IPS DF 6.9 (cell line): ENCODE measurements at regions not wholly inside any gene's neighbourhood (a gene's known extent, or its start where the extent isn't known, plus 50 kb on each side); places are given as distances from the start of the nearest gene placed in this dataset.

ENCODE experiments used
- DNase-seq: peaks from one replicate; pipeline ENCODE4 v3.0.0-alpha.2; 2013; ENCODE audit warnings: low read depth, low spot score
- H3K27ac ChIP-seq: one replicate; pipeline ENCODE4 v1.5.1; 2013; ENCODE audit warnings: low read length, control low read depth
- H3K27me3 ChIP-seq: 2 replicates; pipeline ENCODE4 v1.6.1; 2013; ENCODE audit warnings: mild to moderate bottlenecking, low read length; ENCODE audit not compliant: control insufficient read depth, insufficient read depth
- H3K36me3 ChIP-seq: 2 replicates; pipeline ENCODE4 v1.6.1; 2013; ENCODE audit warnings: low read length; ENCODE audit not compliant: control insufficient read depth, insufficient read depth
- H3K4me1 ChIP-seq: 2 replicates; pipeline ENCODE4 v1.6.1; 2013; ENCODE audit warnings: low read length; ENCODE audit not compliant: control insufficient read depth, insufficient read depth
- H3K4me3 ChIP-seq: 2 replicates; pipeline ENCODE4 v1.5.1; 2013; ENCODE audit warnings: mild to moderate bottlenecking, low read length
- H3K9me3 ChIP-seq: 2 replicates; pipeline ENCODE4 v1.6.1; 2013; ENCODE audit warnings: low read length, inconsistent platforms; ENCODE audit not compliant: control insufficient read depth, insufficient read depth
- WGBS: extraction: QIAGEN DNeasy Blood & Tissue Kit; methylation state at CpG from one replicate; pipeline ENCODE4 v1.1.7; 2013; ENCODE audit warnings: mixed read lengths, missing lambda C conversion rate; ENCODE audit not compliant: insufficient read length, insufficient coverage; 5-methylcytosine and 5-hydroxymethylcytosine counted together

GRCh38 chr2:20141806-20142205, 83.1 kb downstream of the SDC1 start:
- no peak overlapping the region for H3K4me3 ChIP-seq
- no peaks in the 10 kb centered on the region for H3K36me3 ChIP-seq
- no peaks in the 10 kb centered on the region for H3K4me1 ChIP-seq
- no peak overlapping the region for H3K27ac ChIP-seq
- H3K27me3 ChIP-seq = no peaks in the 10 kb centered on the region
- DNase-seq = no peak
- no peaks in the 10 kb centered on the region for H3K9me3 ChIP-seq
- WGBS = no CpG with 5 or more reads among the region's 8 CpGs

- no peaks in the 10 kb centered on the region for H3K36me3 ChIP-seq
- DNase-seq = no peak
- WGBS = no CpG with 5 or more reads among the region's 9 CpGs
- no peaks in the 10 kb centered on the region for H3K27me3 ChIP-seq
- no peak overlapping the region for H3K27ac ChIP-seq
- H3K4me3 ChIP-seq = no peak overlapping the region
- no peaks in the 10 kb centered on the region for H3K9me3 ChIP-seq
- no peaks in the 10 kb centered on the region for H3K4me1 ChIP-seq
Observed at GRCh38 chr2:20141056-20141762, 83.7 kb downstream of the SDC1 start.

DNA sequence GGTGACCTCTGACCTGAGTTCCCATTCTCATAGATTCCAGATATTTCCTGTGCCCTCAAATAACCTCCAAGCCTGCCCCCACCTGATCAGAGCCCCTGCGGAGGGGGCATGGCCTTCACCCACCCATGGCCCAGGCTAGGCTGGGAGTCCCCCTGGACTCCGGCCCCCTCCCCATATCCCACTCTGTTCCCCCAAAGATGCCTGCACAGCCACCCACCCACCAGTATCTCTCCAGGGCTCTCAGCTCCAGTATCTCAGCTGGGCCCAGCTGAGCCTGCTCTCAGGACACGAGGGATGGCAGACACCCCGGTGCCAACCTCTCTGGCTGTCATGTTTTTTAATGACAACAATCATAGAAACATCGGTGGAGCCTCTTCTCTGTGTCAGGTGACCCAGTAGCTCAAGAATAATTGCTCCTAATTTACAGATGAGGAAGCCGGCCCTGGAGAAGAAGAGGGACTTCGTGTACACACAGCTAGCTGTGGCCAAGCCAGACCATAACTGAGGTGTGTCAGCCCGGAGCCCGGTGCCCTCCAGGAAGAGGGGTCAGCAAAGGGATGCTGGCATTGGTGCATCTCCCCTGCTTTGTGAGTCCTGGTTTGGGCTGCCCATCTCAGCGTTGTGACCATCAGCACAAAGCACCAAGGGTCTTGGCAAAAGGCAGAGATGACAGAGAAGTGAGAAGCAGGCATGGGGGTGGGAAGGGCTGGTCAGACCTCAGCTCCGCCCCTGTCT, 84.4 kb downstream of the SDC1 start:
- no peak for DNase-seq
- H3K27ac ChIP-seq = no peak overlapping the region
- no peak overlapping the region for H3K4me3 ChIP-seq
- H3K27me3 ChIP-seq = no peaks in the 10 kb centered on the region
- no peaks in the 10 kb centered on the region for H3K36me3 ChIP-seq
- no peaks in the 10 kb centered on the region for H3K9me3 ChIP-seq
- no peaks in the 10 kb centered on the region for H3K4me1 ChIP-seq
- WGBS = no CpG with 5 or more reads among the region's 11 CpGs

GRCh38 chr2:20139407-20140172, 85.3 kb downstream of the SDC1 start:
- Histone ChIP-seq H3K4me1 (no peaks in the 10 kb centered on the region), H3K4me3 (no peak overlapping the region), H3K9me3 (no peaks in the 10 kb centered on the region), H3K27ac (no peak overlapping the region), H3K36me3 (no peaks in the 10 kb centered on the region), H3K27me3 (no peaks in the 10 kb centered on the region)
- WGBS = no CpG with 5 or more reads among the region's 9 CpGs
- no peak for DNase-seq

- no peak for DNase-seq
- no CpG with 5 or more reads among the region's 6 CpGs for WGBS
- no peaks in the 10 kb centered on the region for H3K9me3 ChIP-seq
- H3K4me1 ChIP-seq = no peaks in the 10 kb centered on the region
- H3K27me3 ChIP-seq = no peaks in the 10 kb centered on the region
- no peaks in the 10 kb centered on the region for H3K36me3 ChIP-seq
- H3K27ac ChIP-seq = no peak overlapping the region
- H3K4me3 ChIP-seq = no peak overlapping the region
Observed at GRCh38 chr2:20138696-20139095, 86.2 kb downstream of the SDC1 start.

DNA sequence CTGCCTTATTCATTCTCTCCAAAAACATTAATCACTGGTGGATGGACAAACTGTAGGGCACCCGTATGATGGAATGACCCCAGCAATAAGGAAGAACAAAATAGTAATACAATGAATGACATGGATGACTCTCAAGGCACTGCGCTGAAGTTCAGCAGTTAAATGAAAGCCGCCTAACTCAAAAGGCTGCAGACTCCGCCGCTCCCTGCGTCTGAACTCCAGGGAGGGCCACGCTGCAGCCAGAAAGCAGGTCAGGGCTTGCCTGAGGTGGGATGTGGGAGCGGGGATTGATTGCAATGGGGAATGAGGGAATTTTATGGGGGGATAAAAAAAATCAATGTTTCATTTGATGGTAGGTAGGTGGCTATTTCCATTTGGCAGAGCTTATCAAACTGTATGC, 86.5 kb upstream of the LAPTM4A start:
- Histone ChIP-seq H3K36me3 (no peaks in the 10 kb centered on the region), H3K9me3 (no peaks in the 10 kb centered on the region), H3K27me3 (no peaks in the 10 kb centered on the region), H3K4me1 (no peaks in the 10 kb centered on the region; the same call in 1 of the 2 replicates), H3K4me3 (no peak overlapping the region), H3K27ac (no peak overlapping the region)
- no peak for DNase-seq
- WGBS = 100% methylated on average over 1 of the region's 8 CpGs

GRCh38 chr2:20137131-20137571, 85.7 kb upstream of the LAPTM4A start:
- H3K36me3 ChIP-seq = no peaks in the 10 kb centered on the region
- DNase-seq = no peak
- H3K27ac ChIP-seq = no peak overlapping the region
- H3K4me1 ChIP-seq = no peaks in the 10 kb centered on the region; the same call in 1 of the 2 replicates
- WGBS = no CpG with 5 or more reads among the region's 10 CpGs
- no peak overlapping the region for H3K4me3 ChIP-seq
- no peaks in the 10 kb centered on the region for H3K27me3 ChIP-seq
- no peaks in the 10 kb centered on the region for H3K9me3 ChIP-seq

DNA sequence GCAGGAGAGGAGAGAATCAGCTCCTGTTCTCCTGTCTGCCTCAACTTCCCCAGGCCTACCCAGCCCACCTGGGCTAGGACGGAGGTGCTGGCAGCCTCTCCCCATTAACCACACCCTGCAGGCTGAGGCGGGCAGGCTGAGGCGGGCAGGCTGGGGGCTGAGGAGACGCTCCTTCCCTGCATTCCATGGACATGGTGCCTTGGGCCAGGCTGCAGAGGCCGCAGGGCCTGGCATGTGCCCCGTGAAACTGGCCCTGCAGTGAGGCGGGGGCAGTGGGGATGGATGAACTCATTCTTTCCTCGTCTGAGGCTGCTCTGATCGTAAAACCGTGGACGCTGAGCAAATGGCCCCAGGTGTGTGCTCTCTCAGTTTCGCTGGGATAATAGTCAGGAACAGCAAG, 84.7 kb upstream of the LAPTM4A start:
- WGBS = no CpG with 5 or more reads among the region's 12 CpGs
- no peak overlapping the region for H3K4me3 ChIP-seq
- no peak for DNase-seq
- no peaks in the 10 kb centered on the region for H3K27me3 ChIP-seq
- H3K4me1 ChIP-seq = no peaks in the 10 kb centered on the region; the same call in 1 of the 2 replicates
- H3K36me3 ChIP-seq = no peaks in the 10 kb centered on the region
- H3K27ac ChIP-seq = no peak overlapping the region
- H3K9me3 ChIP-seq = no peaks in the 10 kb centered on the region

DNA sequence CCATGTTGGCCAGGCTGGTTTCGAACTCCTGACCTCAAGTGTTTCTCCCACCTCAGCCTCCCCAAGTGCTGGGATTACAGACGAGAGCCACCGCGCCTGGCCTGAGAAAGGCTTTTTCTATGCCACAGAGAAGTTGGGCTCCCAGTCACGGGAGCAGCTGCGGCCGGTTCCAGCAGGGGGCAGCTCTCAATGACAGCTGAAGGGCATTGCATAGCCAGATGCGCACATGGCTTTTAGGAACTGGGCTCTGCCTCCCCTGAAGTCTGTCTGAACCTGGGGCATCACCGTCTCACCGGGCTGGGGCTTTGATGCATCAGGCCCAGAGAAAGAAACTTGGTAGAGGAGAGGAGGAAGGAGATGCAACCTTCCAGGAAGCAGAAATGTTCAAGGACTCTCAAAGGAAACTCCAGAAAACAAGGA, 84.2 kb upstream of the LAPTM4A start:
- Histone ChIP-seq H3K4me1 (no peaks in the 10 kb centered on the region; the same call in 1 of the 2 replicates), H3K27ac (no peak overlapping the region), H3K36me3 (no peaks in the 10 kb centered on the region), H3K4me3 (no peak overlapping the region), H3K9me3 (no peaks in the 10 kb centered on the region), H3K27me3 (no peaks in the 10 kb centered on the region)
- no CpG with 5 or more reads among the region's 10 CpGs for WGBS
- peak; percentile 66 for DNase-seq

DNA sequence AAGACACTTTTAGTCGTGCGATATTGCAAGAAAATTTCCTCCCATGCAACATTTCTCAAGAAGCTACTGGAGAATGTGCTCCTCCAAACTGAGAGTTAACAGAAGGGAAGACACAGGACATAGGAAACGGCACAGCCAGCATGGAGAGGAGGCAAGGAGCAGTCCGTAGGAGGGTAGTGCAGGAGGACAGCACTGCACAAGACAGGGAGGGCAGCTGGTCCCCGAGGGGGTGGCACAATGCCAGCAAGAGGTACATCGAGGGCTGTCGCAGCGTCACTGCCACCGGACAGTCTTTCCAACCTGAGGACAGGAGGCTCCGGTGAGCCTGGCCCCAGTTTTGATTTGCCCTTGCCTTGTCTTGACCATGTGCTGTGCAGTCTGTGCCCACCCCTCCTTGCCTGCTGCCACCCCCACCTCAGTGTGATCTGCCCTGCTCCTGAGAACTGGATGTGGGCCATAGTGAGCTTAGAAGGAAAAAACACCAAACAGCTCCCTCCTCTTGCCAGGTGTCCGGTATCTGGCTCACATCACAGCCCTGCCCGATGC, 81.6 kb upstream of the LAPTM4A start:
- DNase-seq = no peak
- Histone ChIP-seq H3K27ac (no peak overlapping the region), H3K27me3 (no peaks in the 10 kb centered on the region), H3K36me3 (no peaks in the 10 kb centered on the region), H3K4me1 (no peaks in the 10 kb centered on the region; the same call in 1 of the 2 replicates), H3K4me3 (no peak overlapping the region), H3K9me3 (no peaks in the 10 kb centered on the region)
- WGBS = no CpG with 5 or more reads among the region's 12 CpGs
